SK-N-SH treated with all-trans-retinoic acid at 6 μM for 48 hours (cell line): ENCODE measurements at regions not wholly inside any gene's neighbourhood (a gene's known extent, or its start where the extent isn't known, plus 50 kb on each side); places are given as distances from the start of the nearest gene placed in this dataset.

ENCODE experiments used
- ATAC-seq: fragments of 200-7000 bp; cut with Tn5 transposase; 3 replicates; pipeline ENCODE4 v1.9.1; 2020; ENCODE audit warnings: mild to moderate bottlenecking, moderate library complexity
- ARNTL ChIP-seq: fragments of 450-650 bp; formaldehyde crosslinking; IDR thresholded peaks from 2 replicates; pipeline ENCODE4 v1.5.0; 2020; ENCODE audit warnings: low read depth, mild to moderate bottlenecking, moderate library complexity, borderline replicate concordance
- CSDC2 ChIP-seq: fragments of 250-450 bp; sonication (Bioruptor Pico); IDR thresholded peaks from 2 replicates; pipeline ENCODE4 v1.5.0; 2020; ENCODE audit warnings: mild to moderate bottlenecking, moderate library complexity
- ESRRG ChIP-seq: fragments of 250-450 bp; sonication (Bioruptor Pico); IDR thresholded peaks from 2 replicates; pipeline ENCODE4 v1.6.1; 2021; ENCODE audit warnings: mild to moderate bottlenecking
- GLIS3 ChIP-seq: fragments of 250-450 bp; sonication (Bioruptor Pico); IDR thresholded peaks from 2 replicates; pipeline ENCODE4 v1.5.0; 2020; ENCODE audit warnings: mild to moderate bottlenecking, moderate library complexity
- ISL1 ChIP-seq: fragments of 250-450 bp; sonication (Bioruptor Pico); IDR thresholded peaks from 2 replicates; pipeline ENCODE4 v2.1.2; 2022; ENCODE audit warnings: mild to moderate bottlenecking, moderate library complexity
- RARB ChIP-seq: fragments of 250-450 bp; sonication (Bioruptor Pico); IDR thresholded peaks from 2 replicates; pipeline ENCODE4 v1.8.0; 2021; ENCODE audit warnings: mild to moderate bottlenecking, moderate library complexity
- SNAI2 ChIP-seq: fragments of 250-450 bp; sonication (Bioruptor Pico); IDR thresholded peaks from 2 replicates; pipeline ENCODE4 v1.5.0; 2020; ENCODE audit warnings: mild to moderate bottlenecking, moderate library complexity
- ZC3H10 ChIP-seq: fragments of 250-450 bp; sonication (Bioruptor Pico); IDR thresholded peaks from 2 replicates; pipeline ENCODE4 v1.5.1; 2021; ENCODE audit warnings: mild to moderate bottlenecking, moderate library complexity
- ZFP3 ChIP-seq: fragments of 250-450 bp; sonication (Bioruptor Pico); IDR thresholded peaks from 2 replicates; pipeline ENCODE4 v1.5.0; 2020; ENCODE audit warnings: mild to moderate bottlenecking, moderate library complexity
- ZFP30 ChIP-seq: fragments of 450-650 bp; formaldehyde crosslinking; IDR thresholded peaks from 2 replicates; pipeline ENCODE4 v1.5.0; 2022; ENCODE audit warnings: mild to moderate bottlenecking, moderate library complexity
- ZNF565 ChIP-seq: fragments of 450-650 bp; formaldehyde crosslinking; conservative IDR thresholded peaks from 2 replicates; pipeline ENCODE4 v1.5.0; 2020; ENCODE audit warnings: low read depth, mild to moderate bottlenecking, moderate library complexity
- TF ChIP-seq, protein P1 (sequence below): fragments of 250-450 bp; sonication (Bioruptor Pico); IDR thresholded peaks from 2 replicates; pipeline ENCODE4 v1.8.0; 2020; ENCODE audit warnings: mild to moderate bottlenecking, moderate library complexity, borderline replicate concordance
- TF ChIP-seq, protein P2 (sequence below): fragments of 250-450 bp; sonication (Bioruptor Pico); IDR thresholded peaks from 2 replicates; pipeline ENCODE4 v1.5.0; 2020; ENCODE audit warnings: mild to moderate bottlenecking, moderate library complexity
- TF ChIP-seq, protein P3 (sequence below): fragments of 250-450 bp; sonication (Bioruptor Pico); IDR thresholded peaks from 2 replicates; pipeline ENCODE4 v1.5.1; 2020; ENCODE audit warnings: low read depth, mild to moderate bottlenecking, moderate library complexity
- TF ChIP-seq, protein P4 (sequence below): fragments of 250-450 bp; sonication (Bioruptor Pico); IDR thresholded peaks from 2 replicates; pipeline ENCODE4 v1.5.1; 2021; ENCODE audit warnings: mild to moderate bottlenecking, moderate library complexity
- TF ChIP-seq, protein P5 (sequence below): fragments of 250-450 bp; sonication (Bioruptor Pico); IDR thresholded peaks from 2 replicates; pipeline ENCODE4 v1.8.0; 2021; ENCODE audit warnings: low read depth, mild to moderate bottlenecking, moderate library complexity, borderline replicate concordance

DNA sequence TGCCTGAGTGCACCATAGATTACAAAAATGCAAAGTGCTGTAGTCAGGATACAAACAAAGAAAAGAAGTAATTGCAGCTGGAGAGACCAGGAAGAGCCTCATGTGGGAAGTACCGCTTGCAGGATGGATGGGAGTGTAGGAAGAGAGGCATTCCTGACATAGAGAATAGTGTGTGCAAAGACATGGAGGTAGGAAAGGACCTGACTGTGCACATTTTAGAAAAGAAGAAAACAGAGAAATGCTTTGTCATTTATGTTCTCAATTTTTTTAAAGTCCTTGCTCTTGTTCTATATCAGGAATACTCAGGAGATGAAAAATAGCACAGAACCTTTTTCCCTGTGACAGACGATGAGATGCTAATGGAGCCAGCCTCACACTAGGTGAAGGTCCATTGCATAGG lies 358.7 kb upstream of the TMPO start (continued):
- TF ChIP-seq, protein P1, sequence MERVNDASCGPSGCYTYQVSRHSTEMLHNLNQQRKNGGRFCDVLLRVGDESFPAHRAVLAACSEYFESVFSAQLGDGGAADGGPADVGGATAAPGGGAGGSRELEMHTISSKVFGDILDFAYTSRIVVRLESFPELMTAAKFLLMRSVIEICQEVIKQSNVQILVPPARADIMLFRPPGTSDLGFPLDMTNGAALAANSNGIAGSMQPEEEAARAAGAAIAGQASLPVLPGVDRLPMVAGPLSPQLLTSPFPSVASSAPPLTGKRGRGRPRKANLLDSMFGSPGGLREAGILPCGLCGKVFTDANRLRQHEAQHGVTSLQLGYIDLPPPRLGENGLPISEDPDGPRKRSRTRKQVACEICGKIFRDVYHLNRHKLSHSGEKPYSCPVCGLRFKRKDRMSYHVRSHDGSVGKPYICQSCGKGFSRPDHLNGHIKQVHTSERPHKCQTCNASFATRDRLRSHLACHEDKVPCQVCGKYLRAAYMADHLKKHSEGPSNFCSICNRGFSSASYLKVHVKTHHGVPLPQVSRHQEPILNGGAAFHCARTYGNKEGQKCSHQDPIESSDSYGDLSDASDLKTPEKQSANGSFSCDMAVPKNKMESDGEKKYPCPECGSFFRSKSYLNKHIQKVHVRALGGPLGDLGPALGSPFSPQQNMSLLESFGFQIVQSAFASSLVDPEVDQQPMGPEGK (CRISPR knock-in tag): no peak
- TF ChIP-seq, protein P2, sequence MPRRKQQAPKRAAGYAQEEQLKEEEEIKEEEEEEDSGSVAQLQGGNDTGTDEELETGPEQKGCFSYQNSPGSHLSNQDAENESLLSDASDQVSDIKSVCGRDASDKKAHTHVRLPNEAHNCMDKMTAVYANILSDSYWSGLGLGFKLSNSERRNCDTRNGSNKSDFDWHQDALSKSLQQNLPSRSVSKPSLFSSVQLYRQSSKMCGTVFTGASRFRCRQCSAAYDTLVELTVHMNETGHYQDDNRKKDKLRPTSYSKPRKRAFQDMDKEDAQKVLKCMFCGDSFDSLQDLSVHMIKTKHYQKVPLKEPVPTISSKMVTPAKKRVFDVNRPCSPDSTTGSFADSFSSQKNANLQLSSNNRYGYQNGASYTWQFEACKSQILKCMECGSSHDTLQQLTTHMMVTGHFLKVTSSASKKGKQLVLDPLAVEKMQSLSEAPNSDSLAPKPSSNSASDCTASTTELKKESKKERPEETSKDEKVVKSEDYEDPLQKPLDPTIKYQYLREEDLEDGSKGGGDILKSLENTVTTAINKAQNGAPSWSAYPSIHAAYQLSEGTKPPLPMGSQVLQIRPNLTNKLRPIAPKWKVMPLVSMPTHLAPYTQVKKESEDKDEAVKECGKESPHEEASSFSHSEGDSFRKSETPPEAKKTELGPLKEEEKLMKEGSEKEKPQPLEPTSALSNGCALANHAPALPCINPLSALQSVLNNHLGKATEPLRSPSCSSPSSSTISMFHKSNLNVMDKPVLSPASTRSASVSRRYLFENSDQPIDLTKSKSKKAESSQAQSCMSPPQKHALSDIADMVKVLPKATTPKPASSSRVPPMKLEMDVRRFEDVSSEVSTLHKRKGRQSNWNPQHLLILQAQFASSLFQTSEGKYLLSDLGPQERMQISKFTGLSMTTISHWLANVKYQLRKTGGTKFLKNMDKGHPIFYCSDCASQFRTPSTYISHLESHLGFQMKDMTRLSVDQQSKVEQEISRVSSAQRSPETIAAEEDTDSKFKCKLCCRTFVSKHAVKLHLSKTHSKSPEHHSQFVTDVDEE (CRISPR knock-in tag): no peak
- no peak for TF ChIP-seq RARB (CRISPR knock-in tag)
- TF ChIP-seq, protein P3, sequence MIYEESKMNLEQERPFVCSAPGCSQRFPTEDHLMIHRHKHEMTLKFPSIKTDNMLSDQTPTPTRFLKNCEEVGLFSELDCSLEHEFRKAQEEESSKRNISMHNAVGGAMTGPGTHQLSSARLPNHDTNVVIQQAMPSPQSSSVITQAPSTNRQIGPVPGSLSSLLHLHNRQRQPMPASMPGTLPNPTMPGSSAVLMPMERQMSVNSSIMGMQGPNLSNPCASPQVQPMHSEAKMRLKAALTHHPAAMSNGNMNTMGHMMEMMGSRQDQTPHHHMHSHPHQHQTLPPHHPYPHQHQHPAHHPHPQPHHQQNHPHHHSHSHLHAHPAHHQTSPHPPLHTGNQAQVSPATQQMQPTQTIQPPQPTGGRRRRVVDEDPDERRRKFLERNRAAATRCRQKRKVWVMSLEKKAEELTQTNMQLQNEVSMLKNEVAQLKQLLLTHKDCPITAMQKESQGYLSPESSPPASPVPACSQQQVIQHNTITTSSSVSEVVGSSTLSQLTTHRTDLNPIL (CRISPR knock-in tag): no peak

DNA sequence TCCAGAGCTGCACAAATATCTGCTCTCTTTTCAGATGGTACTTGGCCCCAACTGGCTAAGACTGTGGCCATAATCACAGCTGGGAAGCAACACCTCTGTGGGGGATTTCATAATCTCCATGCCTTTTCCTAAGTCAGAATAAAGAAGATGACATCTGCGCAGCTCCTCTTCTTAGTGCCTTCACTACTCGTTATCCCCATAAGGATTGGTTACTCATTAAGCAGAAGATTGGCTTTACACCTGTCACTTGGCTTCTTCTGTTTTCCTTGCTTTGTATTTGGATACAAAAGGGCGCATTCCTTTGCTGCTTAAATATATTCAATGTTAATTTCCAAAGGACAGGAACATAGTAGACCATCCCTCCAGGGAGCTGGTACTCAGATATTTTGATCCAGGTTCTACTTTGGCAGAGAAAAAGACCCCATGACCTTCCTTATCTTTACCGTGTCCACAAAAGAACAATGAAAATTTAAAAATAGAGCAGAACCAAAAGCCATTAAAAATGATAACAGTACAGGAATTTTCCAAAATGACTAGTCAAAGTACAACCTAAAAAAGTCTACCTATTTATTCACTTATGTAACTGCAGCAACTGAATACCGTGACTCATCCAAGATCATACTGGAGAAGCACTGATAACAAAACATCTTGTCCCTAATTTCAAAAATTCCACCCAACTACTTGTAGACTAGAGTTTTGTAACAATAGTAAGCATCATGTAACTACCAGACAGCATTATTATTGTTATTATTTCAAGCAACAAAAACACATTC lies 352.3 kb upstream of the TMPO start:
- TF ChIP-seq ZNF565 (CRISPR knock-in tag) (no peak), GLIS3 (CRISPR knock-in tag) (no peak), ZFP3 (CRISPR knock-in tag) (no peak)
- TF ChIP-seq, protein P4, sequence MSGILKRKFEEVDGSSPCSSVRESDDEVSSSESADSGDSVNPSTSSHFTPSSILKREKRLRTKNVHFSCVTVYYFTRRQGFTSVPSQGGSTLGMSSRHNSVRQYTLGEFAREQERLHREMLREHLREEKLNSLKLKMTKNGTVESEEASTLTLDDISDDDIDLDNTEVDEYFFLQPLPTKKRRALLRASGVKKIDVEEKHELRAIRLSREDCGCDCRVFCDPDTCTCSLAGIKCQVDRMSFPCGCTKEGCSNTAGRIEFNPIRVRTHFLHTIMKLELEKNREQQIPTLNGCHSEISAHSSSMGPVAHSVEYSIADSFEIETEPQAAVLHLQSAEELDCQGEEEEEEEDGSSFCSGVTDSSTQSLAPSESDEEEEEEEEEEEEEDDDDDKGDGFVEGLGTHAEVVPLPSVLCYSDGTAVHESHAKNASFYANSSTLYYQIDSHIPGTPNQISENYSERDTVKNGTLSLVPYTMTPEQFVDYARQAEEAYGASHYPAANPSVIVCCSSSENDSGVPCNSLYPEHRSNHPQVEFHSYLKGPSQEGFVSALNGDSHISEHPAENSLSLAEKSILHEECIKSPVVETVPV (CRISPR knock-in tag): no peak
- TF ChIP-seq, all 23 proteins: peak for 0
- no peak for ATAC-seq

DNA sequence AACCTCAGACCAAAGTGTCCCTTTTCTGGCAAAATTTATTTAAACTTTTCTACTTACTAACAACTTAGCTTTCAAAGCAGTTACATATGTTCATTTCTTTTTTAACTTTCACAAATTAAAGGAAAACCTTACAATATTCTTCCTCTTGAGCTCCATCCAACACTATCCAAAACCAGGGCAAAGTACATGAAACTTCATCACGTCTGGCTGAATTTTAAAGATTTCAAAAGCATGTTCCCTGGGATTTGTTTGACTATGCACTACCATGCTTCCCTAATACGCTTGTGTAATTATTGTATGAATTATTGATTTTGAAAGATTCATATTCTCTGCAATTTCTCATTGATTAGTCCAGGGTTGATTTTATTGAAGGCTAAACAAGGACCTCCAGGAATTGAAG lies 343.1 kb upstream of the TMPO start:
- no peak for TF ChIP-seq ESRRG (CRISPR knock-in tag)
- ATAC-seq: no peak

DNA sequence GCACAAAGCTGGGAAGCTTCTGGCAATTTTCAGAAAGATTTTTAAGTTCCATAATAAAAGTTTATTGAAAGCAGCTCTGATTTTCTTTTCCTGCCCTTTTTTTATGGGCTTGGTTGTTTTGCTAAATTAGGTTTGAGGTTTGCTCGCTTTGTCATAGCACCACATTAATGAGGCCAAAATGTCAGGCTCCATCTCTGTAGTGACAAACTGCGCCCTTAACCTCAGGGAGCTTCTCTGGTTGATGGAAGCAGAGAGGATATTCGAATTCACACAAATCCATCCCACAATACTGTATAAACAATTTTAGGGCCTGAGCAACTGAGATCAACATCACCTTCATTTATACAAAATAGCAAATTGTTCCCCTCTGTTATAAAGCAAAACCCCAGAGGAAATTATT lies 342.6 kb upstream of the TMPO start:
- TF ChIP-seq ISL1 (CRISPR knock-in tag) (no peak), CSDC2 (CRISPR knock-in tag) (no peak)
- TF ChIP-seq, protein P5, sequence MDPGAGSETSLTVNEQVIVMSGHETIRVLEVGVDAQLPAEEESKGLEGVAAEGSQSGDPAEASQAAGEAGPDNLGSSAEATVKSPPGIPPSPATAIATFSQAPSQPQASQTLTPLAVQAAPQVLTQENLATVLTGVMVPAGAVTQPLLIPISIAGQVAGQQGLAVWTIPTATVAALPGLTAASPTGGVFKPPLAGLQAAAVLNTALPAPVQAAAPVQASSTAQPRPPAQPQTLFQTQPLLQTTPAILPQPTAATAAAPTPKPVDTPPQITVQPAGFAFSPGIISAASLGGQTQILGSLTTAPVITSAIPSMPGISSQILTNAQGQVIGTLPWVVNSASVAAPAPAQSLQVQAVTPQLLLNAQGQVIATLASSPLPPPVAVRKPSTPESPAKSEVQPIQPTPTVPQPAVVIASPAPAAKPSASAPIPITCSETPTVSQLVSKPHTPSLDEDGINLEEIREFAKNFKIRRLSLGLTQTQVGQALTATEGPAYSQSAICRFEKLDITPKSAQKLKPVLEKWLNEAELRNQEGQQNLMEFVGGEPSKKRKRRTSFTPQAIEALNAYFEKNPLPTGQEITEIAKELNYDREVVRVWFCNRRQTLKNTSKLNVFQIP (CRISPR knock-in tag): no peak
- ATAC-seq: no peak

DNA sequence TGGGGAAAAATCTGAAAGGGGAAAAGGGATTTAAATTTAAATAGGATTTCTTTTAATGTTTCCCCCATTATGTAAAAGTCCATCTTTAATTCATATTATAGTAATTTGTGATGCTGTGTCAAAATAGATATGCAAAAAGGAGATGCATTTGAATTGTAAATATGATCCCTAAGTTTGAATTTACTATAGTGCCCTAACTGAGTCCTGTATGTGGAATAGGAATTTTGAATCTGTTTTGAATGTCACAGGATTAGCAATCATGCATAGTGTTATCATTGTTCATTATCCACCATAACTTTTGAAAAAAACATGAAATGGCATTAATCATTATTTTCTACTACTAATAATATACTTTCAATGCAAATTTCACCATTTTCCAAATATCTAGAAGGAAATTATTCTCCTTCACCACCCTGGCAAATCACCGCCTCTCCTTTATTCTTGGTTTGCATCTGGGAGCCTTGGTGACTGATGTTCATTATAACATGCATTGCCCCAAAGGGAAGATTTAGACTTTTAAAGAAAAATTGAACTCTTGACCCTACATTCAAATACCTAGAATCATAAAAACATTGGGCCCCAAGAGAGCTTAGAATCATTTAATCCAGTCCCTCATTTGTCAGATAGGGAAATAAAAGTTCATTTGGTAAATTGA lies 341.5 kb upstream of the TMPO start:
- no peak for ATAC-seq
- TF ChIP-seq ZC3H10 (CRISPR knock-in tag) (no peak), SNAI2 (CRISPR knock-in tag) (no peak), ZFP3 (CRISPR knock-in tag) (no peak), ARNTL (CRISPR knock-in tag) (no peak), RARB (CRISPR knock-in tag) (no peak), ZFP30 (CRISPR knock-in tag) (no peak)
- TF ChIP-seq, protein P5 (CRISPR knock-in tag): no peak
- TF ChIP-seq, protein P2 (CRISPR knock-in tag): no peak
- TF ChIP-seq, protein P1 (CRISPR knock-in tag): no peak
